ENCODE measurements at regions not wholly inside any gene's neighbourhood (a gene's known extent, or its start where the extent isn't known, plus 50 kb on each side); places are given as distances from the start of the nearest gene placed in this dataset.
"Not testable (repeated sequence)": the region's sequence is repeated elsewhere in the genome, so short reads cannot be mapped to it uniquely, and the experiment has no call there.

- no peak for DNase-seq
Observed at GRCh38 chr6:8175046-8175777, 72.9 kb upstream of the EEF1E1 start.

DNA sequence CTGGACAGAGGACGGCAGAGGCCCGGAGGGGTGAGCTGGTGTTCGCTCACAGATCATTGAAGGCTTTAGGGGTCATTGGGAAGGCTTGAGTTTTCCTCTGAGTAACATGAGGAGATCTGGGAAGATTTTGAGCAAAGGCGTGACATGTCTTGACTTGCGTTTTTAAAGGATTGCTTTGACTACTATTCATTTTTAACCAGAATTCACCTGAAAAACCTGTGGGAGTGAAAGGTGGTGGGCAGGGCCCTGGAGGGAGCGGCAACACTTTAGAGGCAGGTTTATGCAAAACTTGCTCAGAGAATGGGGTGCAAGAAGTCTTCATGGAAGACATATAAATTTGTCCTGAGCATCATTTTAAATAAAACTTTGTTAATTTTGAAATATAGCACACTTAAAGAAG is 72.2 kb upstream of the EEF1E1 start:
- DNase-seq, result no peak

DNA sequence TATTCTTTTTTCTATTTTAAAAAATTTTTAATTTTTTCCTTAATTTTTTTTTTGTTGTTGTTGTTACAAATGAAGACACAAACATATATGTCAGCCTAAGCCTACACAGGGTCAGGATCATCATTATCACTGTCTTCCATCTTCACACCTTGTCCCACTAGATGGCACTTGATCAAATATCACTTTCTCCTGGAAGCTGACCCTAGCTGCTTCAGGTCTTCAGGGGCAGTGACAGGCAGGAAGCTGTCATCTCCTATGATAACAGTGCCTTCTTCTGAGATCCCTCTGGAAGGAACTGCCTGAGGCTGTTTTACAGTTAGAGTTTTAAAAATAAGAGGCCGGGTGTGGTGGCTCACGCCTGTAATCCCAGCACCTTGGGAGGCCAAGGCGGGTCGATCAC is 70.2 kb upstream of the EEF1E1 start:
- no peak for DNase-seq

DNA sequence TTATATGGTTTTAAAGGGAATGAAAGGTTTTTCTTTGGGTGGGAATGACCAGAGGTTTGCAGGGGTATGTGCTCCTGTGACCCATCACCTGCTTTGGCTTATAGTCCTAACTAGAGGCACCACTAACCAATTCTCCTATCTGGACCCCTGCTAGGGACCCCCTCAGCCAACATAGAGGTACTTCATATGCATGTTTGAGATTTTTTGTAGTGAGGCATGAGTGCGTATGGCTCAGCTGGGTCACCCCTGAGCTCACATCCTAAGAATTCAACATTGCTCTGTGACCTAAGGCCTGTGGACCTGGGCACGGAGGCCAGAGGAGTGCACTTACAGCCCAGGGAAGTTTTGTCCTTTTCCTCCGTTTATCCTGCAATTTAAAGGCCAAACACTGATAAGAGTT is 68.4 kb upstream of the EEF1E1 start:
- no peak for DNase-seq

DNA sequence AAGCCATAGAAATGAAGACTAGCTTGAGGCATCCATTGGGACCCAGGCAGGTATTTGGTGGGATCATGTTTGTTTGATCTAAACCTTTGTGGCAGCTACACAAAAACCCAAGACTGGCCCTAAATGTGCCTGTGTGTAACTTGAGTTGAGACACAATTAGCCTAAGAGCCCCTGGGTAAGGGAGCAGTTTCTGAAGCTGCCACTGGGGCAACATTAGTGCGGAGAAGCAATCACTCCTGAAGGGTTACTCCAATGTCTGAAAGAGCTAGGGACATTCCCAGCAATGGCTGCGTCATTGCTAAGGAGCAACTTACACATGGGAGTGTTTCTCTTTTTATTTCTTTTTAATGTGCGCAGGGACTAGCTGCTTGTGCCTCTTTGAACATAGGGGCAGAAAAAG is 67.9 kb upstream of the EEF1E1 start:
- no peak for DNase-seq

GRCh38 chr6:8166156-8166555 is 63.8 kb upstream of the EEF1E1 start:
- DNase-seq, result no peak

- not testable (repeated sequence) for DNase-seq
Observed at GRCh38 chr6:8165008-8165407, 62.7 kb upstream of the EEF1E1 start.

DNA sequence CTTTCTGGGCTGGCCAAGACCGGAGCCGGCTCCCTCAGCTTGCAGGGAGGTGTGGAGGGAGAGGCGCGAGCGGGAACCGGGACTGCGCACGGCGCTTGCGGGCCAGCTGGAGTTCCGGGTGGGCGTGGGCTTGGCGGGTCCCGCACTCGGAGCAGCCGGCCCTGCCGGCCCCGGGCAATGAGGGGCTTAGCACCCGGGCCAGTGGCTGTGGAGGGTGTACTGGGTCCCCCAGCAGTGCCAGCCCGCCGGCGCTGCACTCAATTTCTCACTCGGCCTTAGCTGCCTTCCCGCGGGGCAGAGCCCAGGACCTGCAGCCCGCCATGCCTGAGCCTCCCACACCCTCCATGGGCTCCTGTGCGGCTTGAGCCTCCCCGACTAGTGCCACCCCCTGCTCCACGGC is 61.9 kb upstream of the EEF1E1 start:
- not testable (repeated sequence) for DNase-seq

DNA sequence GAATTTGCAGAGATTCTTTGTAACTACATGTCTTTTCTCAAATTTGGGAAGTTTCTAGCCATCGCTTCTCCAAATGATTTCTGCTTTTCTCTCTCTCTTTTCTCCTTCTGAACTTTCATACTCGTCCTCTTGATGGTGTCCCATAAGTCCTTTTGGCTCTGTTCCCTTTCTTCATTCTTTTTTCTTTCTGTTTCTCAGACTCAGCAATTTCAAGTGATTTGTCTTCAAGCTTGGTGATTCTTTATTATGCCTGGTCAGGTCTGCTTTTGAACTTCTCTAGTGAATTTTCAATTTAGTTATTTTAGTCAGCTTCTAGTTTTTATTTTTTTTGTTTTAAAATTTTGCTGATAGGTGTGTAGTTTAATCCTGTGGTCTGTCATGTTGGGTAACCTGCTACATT is 57.6 kb upstream of the EEF1E1 start:
- no peak for DNase-seq

GRCh38 chr6:8157839-8158238 is 55.5 kb upstream of the EEF1E1 start:
- DNase-seq, result no peak

DNA sequence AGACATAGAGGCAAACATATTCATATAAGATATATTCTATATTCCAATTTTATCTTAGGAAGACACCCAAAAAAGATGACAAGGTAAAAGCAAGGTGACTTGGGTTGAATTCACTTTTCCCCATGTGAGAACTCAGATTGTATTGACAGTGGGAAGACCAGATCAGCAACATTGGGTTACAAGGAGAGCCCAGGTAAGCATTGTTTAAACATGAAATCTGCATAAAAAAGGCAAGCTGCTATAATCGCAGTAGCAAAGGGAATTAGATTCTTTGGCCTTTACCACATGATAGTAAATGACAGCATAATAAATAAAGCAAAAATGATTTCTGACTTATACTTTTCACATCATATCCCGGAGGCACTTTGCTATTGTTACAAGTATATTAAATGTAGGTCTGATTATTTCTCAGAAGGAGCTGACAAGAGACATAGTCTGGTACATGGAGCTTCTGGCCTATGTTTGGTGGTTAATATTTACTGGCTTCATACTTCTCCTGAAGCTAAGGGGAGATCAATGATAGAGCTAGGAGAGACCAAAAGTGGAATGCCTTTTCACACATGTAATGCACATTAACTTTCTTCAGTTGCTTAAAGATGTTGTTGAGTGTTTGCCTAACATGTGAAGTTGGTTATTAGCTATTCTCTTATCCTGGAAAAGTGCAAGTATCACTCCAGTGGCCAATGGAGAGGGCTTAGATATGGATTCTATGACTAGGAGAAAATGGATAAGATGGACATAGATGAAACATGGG is 53.1 kb upstream of the EEF1E1 start:
- no peak for DNase-seq

Measured in bone marrow (tissue), 2 donors.